ENCODE measurements at regions not wholly inside any gene's neighbourhood (a gene's known extent, or its start where the extent isn't known, plus 50 kb on each side); places are given as distances from the start of the nearest gene placed in this dataset.

GRCh38 chr16:52874042-52874441 is 178.7 kb downstream of the CHD9NB start:
- no peak for DNase-seq (ENCODE audit: low read depth, low spot score)

DNA sequence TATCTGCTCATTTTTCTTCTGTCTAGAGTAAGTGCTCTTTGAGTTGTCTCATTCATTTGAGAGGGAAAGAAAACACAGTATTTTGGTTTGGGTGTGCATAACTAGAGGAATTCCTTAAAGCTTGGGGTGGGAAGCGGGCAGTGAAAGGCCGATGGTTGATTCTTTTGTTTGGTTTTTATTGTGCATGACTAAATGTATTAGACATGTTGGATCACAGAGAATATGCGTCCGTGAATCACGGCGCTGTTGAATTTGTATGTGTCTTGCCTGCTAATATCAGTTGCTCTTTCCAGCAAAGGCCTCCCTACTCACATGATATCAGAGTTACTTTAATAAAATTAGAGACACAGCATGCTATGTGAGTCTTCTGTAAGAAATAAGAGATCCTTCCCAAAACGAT is 180.0 kb downstream of the CHD9NB start:
- no peak for DNase-seq (ENCODE audit: low read depth, low spot score)

- DNase-seq (ENCODE audit: low read depth, low spot score), result no peak
These were observed 181.2 kb downstream of the CHD9NB start for GRCh38 chr16:52871481-52871880.

DNA sequence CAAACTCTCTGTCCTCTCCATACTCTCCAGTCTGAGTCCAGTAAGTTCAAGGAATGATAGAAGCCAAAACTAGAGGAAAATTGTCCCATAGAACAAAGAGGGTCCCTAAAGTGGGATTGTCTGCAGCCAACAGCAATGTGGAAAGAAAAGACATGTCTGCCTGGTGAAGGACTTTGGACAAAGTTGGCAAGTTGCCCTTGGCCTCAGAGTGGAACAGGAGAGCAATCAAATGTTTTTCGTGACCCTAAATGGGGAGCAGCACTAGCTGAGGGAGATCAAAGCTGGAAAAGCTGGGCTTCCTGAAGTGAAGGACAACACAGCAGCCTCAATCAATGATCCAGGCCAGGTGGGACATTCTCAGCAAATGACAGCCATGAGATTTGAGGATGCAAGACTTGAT is 183.5 kb downstream of the CHD9NB start:
- DNase-seq (ENCODE audit: low read depth, low spot score), result no peak

- no peak for DNase-seq (ENCODE audit: low read depth, low spot score)
These were observed 189.7 kb downstream of the CHD9NB start for GRCh38 chr16:52863000-52863399.

GRCh38 chr16:52861614-52862022 is 191.1 kb downstream of the CHD9NB start:
- DNase-seq (ENCODE audit: low read depth, low spot score), result no peak

GRCh38 chr16:52855463-52855862 is 197.2 kb downstream of the CHD9NB start:
- no peak for DNase-seq (ENCODE audit: low read depth, low spot score)

DNA sequence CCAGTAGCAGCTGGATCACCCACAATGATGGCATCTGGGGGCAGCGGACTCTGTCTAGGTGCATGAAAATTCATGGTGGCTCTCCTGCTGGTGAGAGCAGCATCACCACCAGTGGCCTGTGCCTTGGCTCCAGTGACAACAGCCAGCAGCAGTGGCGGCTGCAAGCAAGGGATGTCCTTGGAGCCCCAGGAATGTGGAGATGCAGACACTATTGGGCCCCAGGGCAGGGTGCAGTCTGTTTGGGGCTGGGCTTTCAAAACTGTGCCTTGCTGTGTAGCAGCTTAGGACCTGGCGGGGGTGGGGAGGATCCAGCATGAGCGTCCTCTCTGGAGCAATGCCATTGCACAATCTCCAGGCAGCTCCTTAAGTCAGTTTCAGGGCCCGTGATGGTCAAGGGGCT is 199.7 kb downstream of the CHD9NB start:
- DNase-seq (ENCODE audit: low read depth, low spot score), result no peak

- no peak for DNase-seq (ENCODE audit: low read depth, low spot score)
These were observed 201.4 kb downstream of the CHD9NB start for GRCh38 chr16:52851211-52851740.

DNA sequence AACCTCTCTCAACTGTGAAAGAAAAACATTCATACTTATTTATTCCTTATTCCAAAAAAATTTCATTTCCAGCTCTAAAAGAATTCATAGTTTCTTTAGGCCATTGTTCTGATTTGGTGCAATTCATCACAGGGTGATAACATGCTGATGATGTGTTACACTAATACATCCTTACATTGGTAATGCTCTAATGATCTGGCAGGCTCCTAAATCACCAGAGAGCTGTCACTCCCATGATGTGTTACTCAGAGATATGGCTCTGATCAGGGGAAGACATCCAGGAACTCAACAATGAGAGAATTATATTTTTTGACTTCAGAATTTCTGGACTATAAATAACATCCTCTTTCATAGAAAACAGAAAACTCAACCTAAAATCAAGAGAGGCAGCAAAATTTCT is 209.3 kb downstream of the CHD9NB start:
- no peak for DNase-seq (ENCODE audit: low read depth, low spot score)

DNA sequence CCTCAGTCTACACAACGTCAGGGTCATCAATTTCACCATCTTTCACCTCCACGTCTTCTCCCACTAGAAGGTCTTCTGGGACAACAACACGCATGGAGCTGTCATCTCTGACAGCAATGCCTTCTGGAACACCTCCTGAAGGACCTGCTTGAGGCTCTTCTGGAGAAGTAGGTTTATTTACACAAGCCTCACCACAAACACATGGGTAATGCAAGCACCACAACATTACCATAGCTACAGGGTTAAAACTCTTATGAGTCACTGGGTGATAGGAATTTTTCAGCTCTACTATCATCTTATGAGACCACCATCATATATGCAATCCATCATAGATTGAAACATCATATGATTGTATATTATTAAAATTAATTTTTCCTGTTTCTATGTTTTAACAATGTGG is 215.4 kb downstream of the CHD9NB start:
- DNase-seq (ENCODE audit: low read depth, low spot score), result no peak

DNA sequence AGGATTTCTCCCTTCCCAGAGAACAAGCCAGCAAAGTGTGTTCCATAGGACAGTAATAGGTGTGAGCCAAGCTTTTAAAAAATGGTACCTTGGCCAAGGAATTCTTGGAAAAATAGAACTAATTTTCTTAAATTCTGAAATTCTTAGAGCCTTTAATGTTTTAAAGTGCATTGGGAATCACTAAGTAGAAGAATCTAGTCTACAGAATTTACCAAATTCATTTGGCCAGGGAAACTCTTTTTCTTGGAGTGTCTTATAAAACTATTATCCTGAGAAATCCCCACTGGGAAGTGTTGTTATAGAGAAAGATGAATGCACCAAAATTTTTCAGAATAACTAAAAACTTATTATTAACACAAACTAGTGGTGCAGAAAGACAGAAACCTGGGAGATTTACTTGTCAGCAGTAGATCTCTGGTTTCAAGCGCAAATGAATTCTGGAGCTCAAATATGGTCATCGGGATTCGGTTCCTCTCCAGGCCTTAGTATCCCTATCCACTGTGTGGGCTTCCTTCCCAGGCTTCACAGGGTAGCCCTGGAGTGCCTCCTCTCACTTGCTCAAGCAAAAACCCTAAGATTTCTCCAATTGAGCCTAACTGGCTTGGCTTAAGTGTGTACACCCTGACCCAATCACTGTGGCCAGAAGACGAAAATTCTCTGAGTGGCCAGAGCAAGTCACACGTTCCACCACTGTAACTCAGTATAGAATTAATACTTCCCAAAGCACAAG is 217.8 kb downstream of the CHD9NB start:
- DNase-seq (ENCODE audit: low read depth, low spot score), result no peak

DNA sequence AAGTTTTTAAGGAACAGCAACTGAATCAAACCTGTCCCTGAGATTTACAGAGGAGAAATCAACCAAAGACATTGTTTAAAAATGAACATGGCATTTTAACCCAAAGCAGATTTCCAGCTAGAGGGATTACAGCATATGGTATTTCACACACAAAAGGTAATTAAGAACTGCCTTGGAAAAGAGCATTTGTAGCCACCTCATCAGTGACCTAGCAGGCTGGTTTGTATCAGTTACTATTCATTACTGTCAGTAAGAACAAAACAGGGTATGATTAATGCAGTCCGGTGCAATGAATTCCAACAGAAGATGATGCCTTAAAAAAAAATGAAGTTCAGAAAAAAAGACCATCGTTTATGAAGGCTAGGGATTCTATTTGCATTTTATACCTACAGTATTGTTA is 219.9 kb downstream of the CHD9NB start:
- no peak for DNase-seq (ENCODE audit: low read depth, low spot score)

DNA sequence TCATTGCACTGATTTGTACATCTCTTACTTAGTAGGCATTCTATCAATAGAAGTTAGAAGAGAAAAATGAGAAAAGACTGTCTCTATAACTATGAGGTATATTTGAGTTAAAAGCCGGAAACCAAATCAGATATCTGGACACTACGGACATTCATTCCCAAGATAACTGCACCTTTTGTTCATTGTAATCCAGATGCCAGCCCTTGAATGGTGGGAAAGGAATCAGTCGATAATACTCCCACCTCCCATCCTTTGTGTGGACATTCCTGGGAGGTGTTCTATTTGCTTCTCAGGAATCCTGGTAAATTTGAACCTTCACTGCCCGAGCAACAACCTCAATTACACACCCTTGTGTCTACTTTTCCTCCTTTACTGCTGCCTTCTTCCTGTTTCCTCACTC is 225.2 kb downstream of the CHD9NB start:
- DNase-seq (ENCODE audit: low read depth, low spot score), result no peak

GRCh38 chr16:52825892-52826291 is 226.8 kb downstream of the CHD9NB start:
- DNase-seq (ENCODE audit: low read depth, low spot score), result no peak

DNA sequence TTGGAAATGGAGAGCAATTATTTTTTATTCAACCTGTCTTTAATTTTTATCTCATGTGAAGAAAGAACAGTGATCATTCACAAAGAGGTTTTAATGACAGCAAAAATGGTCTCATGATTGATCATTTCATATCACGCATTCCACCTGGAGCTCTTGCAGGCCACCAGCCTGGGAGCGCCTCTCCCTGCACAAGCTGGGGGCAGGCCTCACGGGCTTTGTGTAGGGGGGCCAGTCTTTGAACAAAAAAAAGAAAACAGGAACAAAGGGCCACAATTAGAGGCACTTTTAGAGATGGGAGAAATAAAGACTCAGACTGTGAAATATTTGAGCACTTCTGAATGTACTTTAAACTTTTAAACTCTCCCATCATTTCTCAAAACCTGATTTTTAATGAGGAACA is 232.9 kb downstream of the CHD9NB start:
- DNase-seq (ENCODE audit: low read depth, low spot score), result no peak

- DNase-seq (ENCODE audit: low read depth, low spot score), result no peak
These were observed 233.3 kb downstream of the CHD9NB start for GRCh38 chr16:52819405-52819804.

DNA sequence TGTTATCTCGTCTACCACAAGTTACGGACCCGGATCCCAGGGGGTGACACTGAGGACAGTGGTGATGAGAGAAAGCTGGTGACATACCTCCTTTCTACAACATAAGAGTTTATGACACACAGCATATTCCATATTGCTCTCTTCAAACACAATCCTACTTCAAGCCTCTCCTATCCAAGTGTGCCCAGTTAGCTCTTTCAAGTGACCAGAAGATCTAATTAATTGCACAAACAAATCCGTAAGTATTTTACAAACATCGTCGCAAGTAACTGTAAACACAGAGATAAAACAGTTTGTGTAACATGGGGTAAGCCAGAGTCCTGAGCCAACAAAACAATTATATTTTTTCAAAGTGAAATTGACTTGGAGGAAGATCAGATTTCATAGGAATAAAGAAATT is 235.0 kb downstream of the CHD9NB start:
- DNase-seq (ENCODE audit: low read depth, low spot score), result no peak

DNA sequence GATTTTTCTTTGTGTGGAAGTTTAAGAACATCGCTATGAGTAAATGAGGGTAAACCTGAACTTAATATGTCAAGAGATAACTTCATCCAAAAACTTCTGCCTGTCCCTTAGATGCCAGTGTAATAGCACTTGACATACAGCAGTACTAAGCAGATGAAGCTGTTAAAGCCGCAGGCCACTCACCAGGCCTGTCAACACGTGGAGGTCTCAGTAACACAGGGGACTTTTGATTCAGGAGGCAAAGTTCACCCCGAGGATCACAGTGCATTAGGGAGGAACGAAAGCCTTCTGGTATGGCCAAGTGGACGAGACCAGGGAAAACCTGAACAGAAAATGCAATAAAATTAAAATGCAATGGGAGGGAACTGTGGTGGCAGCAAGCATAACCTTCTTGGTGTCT is 235.7 kb downstream of the CHD9NB start:
- DNase-seq (ENCODE audit: low read depth, low spot score), result no peak

DNA sequence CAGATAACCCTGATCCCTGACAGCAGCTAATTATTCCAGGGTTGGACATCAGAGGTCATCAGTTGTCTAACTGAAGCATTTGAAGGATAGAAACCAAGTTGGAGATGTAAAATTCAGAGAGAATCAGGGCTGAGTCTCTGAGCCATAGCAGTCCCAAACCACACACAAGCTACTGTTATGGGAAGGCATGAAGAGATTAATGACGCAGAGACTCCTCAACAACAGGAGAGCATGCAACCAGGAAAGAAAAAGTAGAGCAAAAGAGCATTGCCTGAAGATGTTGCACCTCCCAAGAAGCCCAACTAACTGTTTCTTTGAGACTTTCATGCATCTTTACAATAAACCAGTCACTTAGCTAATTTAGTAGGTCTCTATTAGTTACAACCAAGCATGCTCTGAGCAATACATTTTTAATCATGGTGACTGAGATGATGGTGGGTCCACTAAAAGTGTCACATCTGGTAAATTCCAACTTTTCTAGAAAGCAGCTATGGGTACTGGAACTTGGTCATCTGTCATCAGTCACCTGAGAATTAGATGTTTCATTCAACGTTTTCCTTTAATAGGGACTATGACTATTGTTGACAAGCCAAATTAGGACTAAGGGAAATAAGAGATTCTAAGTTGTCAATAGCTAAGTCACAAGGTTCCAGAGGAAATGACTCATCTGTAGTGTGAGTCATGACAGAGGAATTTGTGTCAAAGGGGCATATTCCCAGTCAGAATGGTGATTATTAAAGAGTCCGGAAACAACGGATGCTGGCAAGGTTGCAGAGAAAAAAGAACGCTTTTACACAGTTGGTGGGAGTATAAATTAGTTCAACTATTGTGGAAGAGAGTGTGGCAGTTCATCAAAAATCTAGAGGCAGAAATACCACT is 239.8 kb downstream of the CHD9NB start:
- peak; percentile 2 for DNase-seq (ENCODE audit: low read depth, low spot score)

DNA sequence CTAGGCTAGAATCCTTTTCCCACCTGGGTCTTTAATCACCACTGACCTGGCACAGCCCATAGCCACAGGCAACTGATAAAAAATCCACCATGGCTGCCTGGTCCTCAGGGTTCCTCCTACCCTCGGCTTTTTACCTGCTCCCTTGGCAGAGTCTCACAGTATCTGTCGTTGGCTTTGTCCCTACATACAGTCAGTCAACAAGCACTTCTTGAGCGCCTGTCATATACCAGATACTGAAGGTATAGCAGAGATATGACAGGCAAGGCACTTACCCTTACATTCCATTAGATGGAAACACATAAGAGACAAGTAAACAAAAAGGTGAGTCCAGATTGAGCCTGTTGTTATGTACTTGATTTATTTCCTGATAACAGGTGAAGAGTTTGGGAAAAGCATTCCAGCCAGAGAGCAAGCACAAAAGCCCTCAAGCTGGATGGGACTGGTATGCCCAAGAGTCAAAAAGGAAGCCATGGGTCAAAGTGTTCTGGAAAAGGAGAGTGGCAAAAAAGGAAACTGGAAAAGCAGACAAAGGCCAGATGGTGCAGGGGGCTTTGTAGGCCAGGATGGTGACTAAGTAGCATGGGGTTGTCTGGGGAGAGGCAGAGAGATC is 247.0 kb downstream of the CHD9NB start:
- no peak for DNase-seq (ENCODE audit: low read depth, low spot score)

- DNase-seq (ENCODE audit: low read depth, low spot score), result no peak
These were observed 252.3 kb downstream of the CHD9NB start for GRCh38 chr16:52800432-52800831.

Data from smooth muscle cell of the brain vasculature (primary cell).